ENCODE measurements at regions not wholly inside any gene's neighbourhood (a gene's known extent, or its start where the extent isn't known, plus 50 kb on each side); places are given as distances from the start of the nearest gene placed in this dataset.

DNA sequence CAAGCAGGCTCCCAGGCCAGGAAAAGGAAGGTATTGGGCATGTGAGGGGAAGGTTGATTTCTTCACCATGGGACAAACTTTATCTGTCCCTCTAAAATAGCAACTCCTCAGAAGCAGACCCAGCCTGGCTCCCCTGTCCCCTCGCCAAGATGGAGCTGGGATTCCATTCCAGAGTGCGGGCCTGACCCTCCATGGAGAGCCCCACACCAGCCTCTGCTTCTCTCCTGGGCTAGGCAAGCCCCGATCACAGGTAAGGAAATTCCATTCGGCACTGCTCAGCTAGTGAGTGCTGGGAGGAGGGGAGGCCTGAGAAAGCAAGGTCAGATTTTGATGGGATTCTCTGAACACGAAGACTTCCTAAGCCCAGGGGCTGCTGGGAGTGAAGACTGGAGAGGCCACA, 98.4 kb downstream of the EFNB1 start:
- no peak for DNase-seq (ENCODE audit: low spot score)

DNA sequence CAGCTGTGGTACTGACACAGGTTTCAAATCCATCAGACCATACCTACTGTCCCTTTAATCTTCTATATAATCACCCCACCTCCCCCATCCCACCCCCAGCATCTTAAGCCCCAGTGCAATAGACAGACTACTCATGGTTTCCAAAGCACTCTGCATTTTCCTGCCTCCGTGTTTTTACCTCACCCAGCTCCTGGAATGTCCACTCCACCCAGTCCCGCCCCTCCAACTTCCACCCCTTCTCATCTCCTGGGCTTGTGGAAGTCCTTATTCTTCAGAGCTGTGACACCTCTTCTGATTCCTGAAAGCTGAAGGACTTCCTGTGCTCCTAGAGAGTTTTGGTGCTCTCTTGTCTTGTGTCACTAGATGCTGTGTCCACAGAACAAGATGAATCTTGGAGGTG, 94.3 kb downstream of the EFNB1 start:
- DNase-seq (ENCODE audit: low spot score) = no peak

DNA sequence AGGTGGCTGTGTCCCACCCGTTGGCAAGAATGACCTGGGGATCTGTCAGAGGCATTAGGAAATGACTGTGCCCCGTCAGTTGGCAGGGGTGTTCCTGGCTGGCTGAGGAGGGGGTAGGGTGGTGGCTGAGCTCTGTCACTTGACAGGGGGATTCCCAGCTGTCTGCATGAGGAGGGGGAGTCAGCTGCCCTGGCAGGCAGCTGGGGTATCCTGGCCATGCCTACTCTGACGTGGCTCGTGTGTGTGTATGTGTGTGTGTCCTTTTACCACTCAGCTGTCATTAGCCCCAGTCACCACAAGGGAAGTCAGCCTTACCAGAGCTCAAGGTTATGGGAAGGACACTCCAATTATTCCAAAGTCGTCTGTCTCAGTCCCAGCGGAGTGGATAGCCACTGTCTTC, 93.2 kb downstream of the EFNB1 start:
- no peak for DNase-seq (ENCODE audit: low spot score)

DNA sequence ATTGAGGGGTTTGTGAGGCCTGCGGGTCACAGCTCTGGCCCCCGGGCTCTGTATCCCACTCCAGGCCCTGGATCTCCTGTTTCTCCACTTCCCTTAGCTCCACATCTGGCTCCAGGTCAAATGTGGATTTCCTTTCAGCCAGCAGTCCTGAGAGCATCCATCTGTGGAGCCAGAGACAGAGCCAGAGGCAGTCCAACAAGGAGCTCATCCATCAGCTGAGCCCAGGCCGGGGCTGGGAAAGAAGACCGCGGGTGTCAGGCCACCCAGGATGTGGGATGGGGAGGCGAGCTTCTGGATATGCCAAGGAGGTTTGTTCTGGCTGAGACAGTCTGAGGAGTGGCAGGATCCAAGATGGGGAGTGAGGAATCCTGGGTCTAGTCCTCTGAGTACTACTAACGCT, 91.7 kb downstream of the EFNB1 start:
- DNase-seq (ENCODE audit: low spot score) = no peak

DNA sequence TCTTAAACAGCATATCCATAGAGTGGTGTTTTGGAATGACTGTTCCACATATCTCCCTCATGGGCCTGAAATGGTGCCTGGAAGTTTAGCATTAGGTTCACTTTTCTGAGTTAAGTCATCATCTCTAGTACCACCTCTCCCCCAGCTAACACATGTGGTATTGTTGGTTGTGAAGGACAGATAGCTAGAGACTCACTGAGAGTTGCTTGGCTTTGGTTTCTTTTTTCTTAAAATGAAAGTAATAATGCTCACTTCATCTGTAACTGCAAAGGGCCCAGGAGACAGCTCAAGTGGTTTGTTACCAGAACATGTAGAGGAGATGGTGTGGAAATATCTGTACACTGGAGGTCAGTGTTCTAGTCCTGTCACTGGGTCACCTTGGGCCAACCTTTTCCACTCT, 90.9 kb downstream of the EFNB1 start:
- DNase-seq (ENCODE audit: low spot score) = no peak

DNA sequence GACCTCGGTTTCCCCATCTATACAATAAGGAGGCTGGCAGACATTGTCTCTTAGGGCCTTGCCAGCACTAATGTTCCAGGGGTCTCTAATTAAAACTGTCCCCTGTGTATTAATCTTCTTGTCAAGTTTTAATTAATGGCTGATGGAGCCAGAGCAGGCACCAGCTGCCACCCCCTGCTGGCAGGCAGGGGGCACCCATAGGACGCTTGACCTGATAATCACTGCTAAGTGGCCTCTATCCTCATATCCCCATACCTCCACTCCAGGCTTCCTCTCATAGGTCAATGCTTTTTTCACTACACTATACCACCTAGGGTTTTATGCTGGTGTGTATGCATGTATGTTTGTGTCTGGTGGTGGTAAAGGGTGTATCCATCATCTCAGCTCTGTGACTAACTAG, 89.4 kb downstream of the EFNB1 start:
- DNase-seq (ENCODE audit: low spot score) = no peak

DNA sequence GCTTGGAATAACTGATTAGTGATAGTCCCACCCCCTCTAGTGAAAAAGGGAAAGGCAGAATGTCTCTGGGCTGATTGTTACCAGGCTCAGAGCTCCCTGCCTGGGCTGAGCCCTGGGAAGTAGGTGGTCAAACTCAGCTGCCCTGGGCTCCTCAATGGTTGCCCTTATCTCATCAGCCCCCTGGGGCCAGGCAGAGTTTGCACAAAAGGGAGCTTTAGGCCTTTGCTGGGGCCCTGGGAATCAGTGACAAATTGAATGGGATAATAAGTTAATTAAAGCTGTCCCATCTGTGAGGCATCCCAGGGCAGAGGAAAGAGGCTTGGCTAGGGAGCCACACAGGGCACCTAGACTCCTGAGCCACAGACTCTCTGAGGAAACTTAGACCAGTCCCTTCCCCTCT, 89.0 kb downstream of the EFNB1 start:
- DNase-seq (ENCODE audit: low spot score) = no peak

DNA sequence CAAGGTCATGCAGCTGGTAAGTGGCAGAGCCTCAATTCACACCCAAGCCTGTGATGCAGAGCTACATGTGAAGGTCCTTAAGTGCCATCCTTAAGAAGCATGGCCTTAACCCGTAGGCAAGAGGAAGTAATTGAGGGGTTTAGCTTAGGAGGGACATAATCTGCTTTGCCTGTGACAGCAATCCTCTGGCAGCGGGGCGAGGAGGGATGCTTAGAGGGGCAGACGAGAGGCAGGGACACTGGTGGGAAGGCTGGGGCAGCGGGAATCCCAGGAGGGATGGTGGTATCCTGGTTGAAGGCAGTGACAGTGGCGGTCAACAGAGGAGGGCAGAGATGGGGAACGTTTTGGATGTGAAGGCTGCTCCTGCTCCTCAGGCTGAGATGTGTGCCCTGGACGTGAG, 88.1 kb downstream of the EFNB1 start:
- DNase-seq (ENCODE audit: low spot score) = no peak

DNA sequence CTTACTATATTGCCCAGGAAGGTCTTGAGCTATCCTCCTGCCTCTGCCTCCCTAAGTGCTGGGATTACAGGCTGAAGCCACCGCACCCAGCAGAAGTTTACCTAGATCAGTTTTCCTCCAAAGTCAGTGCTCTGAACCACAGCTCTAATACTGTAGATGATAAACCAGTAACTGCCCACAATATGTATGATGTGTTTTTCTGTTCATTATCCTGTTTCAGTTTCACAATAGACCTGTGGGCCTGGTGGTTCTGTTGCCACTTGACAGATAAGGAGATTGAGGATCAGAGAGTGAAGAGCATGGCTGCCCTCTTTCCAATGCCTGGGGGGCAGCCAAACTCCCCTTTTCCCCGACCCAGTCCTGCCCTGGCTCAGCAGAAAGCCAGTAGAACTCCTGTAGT, 87.0 kb downstream of the EFNB1 start:
- no peak for DNase-seq (ENCODE audit: low spot score)

DNA sequence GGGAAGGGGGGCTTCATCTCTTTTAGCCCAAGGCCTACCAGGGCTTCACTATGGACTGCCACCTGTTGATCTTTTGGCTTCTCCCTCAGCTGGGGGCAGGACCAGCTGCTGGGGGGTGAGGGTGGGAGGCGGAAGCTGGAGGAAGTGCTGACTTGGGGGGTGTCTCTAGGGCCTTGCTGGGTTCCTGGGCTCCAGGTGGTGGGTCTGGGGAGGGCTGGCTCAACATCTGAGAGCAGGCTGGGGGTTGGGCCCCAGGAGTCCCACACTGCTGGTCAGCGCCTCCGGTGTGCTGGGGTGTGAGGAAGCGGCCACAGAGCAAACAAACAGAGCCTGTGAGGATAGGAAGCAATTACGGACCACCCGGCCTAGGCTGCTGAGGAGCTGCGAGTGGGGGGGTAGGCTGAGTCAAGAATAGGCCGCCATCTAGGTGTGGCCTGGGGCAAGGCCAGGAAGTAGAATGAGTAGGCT, 85.7 kb downstream of the EFNB1 start:
- DNase-seq (ENCODE audit: low spot score) = no peak

DNA sequence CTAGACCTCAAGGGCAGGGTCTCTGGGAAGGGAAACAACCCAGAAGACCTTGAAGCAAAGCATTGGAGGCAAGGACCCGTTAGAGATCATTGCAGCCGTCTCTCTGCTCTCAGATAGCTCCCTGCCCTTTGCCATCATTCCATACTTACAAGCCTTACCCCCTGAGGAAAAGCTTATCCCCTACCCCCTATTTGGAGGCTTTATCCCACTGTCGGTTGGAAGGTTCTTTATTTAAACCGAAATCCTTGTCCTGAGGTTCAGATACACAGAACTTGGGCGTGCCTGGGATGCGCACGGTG, 84.4 kb downstream of the EFNB1 start:
- DNase-seq (ENCODE audit: low spot score) = no peak

DNA sequence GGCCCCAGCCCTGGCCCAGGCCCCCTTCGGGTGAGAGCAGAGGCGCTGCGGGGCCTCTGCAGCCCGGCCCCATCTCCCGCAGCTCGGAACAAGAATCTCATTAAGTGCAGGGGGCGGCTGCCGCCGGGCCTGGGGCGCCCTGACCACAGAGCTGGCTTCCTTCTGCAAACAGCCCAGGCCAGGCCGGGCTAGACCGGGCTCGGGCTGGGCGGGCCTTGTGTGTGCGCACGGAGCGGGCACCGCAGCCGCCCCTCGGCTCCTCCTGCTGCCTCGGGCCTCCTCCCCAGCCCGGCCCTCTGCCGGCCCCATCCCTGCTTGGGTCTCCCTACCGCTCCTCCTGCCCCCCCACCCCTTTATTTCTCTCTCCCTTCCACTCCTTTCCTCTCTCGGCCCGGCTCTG, 83.3 kb downstream of the EFNB1 start:
- DNase-seq (ENCODE audit: low spot score) = no peak

DNA sequence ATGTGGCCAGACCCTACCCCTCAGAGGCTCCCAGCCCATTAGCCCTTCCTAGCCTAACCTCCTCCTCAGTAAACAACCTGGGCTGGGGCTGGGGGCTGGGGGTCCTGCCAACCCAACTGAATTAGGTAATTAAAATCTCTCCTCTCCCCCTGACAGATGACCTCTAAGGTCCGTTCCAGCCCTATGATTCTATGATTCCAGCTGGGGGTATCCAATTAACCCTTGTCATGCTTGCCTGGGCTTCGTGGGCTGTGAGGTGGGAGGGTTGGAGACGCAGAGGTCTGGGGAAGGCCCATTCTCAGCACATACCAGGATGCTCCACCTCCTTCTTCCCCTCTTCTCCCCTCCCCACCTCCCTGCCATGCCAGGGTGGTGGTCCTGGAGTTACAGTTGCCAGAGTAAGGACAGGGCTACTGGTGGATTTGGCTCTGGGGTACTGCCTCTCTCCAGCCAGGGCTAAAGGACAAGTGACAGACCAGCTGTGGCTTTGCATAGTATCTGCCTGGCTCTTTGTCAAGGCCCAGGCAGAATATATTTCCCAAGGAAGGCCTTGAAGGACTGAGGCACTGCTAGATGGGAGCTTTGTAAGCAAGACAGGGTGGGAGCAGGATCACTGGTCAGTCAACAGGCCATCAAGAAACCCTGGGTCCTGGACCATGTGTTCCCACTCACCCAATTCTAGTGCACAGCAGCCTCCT, 82.1 kb downstream of the EFNB1 start:
- no peak for DNase-seq (ENCODE audit: low spot score)

DNA sequence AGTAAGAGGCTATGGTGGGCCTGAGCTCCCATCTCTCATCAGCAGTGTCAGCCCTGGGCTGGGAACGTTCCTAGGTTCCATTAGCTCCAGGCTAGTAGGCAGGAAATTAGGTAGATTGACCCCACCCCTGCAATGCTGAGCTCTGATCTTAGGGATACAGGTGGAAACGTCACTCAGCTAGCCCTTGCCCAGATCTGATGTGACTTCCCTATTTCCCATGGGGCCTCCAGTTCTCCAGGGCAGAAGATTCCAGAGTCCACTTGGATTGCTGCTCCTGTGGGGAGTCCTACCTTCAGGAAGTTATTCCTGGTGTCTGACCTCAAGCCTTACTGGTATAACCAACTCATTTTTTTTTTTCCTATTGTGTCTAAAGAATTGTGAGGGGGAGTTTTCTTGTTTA, 81.1 kb downstream of the EFNB1 start:
- no peak for DNase-seq (ENCODE audit: low spot score)

DNA sequence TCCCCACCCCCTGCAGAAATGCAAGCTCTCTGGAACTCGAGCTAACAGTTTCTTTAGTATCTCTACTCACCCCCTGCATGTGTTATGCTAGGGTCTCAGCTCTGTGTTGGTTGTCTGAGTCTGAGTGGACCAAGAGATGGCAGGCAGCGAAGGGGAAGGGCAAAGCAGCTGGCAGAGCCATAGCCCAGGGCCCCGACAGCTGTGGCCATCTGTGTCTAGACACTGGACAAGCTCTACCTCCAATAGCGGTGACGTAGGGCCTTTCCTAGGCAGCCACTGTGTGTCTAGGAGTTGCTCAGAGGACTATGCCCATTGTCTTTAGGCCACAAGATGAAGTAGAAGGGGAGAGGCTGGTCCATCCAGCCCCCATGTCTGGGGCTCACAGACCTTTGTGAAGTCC, 79.2 kb downstream of the EFNB1 start:
- no peak for DNase-seq (ENCODE audit: low spot score)

DNA sequence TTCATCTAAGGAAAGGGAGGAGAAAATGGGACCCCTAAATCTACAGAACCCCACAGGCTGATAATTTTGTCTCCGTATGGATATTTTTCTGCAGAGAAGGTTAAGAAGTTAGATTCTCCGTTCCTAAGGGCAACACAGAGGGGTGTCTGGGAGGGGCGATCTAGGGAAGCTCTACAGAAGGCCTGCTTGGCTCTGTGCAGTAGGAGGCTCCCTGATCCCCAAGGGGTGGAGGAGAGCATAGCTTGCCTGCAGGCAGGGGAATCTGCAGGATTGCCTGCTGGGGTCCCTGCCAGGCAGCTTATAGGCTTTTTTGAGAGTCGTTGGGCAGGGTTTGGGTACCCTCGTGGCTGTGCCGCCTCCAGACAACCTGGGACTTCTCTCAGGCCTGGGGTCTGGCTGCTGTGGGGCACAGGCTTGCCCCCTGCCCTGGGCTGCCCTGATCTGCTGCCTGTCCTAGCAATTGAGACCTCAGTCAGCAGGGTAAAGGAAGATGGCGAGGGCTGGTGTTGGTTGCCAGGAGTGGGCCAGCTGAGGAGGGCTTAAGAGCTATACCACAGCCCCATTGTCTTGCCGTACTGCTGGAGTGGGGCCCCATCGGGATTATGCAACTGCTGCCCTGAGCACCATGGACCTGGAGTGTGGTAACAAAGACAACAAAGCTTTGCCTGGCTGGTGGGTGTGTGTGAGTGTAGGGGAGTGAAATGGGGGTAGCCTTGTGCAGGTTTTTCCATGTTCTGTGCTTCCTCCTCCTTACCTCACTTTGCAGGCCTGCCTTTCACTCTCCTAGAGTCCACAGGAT, 74.1 kb downstream of the EFNB1 start:
- DNase-seq (ENCODE audit: low spot score) = no peak

DNA sequence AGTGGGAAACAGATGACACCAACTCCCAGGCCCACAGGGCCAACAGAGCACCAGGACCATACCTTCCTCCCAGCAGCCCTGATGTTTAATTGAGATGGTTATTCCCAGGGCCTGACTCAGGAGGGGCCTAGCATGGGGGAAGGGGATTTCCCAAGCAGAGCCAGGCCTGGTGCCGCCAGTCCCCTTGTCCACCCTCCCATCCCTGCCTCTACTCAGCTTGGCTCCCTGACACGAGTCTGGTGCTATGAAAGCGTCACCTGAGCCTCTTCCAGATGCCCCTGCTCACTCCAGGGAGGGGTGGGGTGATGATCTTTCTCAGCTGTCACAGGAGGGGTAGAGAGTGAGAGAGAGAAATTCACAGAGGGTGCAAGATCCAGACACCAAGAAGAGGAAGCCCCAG, 72.7 kb downstream of the EFNB1 start:
- no peak for DNase-seq (ENCODE audit: low spot score)

DNA sequence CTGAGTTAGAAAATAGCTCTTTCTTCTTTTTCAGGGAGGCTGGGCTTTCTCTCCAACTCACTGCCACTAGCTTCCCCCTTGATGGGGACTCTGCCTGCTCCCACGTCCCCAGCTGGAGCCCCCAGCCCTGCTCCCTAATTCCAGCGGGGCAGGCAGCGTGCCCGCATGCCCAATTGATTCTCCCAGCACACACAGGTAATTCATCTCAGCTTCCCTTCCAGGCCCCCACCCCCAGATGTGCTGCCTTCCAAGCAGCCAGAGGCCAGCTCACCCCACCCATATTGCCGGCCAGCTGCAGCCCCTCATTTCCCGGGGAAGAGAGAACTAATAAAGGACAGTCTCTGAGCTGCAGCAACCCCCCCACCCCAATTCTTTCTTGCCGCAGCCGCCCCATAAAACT, 69.8 kb downstream of the EFNB1 start:
- no peak for DNase-seq (ENCODE audit: low spot score)

DNA sequence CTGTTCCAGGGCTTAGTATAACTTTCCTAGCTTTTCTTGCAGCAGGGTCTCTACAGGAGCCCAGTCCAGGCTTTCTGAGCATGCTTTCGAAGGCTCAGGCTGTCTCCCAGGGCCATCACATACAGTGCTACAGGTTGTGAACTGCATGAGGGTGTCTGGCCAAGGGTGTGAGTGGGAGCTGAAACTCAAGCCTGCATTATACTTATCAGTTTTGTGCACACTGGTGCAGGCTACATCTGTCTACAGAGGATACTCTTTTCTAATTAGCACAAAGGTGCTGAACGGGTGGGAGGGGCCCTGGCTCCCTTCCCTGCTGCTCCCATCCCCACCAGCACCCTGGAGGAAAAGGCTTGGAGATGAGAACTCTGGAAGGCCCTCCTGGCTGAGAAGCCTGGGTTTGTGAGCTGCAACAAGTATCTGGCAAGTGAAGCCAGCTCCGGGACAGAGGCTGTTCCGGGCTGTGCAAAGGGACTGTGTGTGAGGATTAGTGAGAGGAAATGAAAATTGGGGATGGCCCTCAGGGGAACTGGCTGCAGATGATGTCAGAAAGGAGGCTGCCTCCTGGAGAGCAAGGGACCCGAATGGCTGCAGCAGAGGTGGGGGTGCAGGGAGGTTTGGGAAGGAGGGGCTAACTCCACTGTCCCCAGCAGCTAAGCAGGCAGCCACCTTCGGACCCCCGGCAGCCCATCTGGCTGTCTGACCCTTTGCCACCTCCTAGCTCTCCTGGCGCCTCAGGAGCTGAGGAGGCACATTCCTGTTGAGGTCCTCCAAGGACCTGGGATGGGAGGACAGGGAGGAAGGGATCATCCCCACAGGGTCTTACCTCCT, 68.5 kb downstream of the EFNB1 start:
- DNase-seq (ENCODE audit: low spot score) = no peak

DNA sequence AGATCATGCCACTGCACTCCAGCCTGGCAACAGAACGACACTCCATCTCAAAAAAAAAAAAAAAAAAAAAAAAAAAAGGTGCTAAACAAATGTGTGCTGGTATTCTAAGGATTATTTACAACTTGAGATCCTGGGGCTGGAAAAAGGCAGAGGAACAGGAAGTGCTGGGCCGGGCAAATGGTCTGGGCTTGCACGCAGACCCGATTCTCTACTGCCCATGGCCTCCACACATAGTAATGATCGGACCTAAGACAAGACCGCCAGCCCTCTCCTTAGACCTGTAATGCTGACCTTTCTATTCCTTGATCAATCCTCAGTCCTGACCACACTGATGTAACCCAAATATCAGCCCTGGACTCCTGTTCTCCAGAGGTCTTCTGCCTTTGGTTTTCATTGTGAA, 67.8 kb downstream of the EFNB1 start:
- no peak for DNase-seq (ENCODE audit: low spot score)

DNA sequence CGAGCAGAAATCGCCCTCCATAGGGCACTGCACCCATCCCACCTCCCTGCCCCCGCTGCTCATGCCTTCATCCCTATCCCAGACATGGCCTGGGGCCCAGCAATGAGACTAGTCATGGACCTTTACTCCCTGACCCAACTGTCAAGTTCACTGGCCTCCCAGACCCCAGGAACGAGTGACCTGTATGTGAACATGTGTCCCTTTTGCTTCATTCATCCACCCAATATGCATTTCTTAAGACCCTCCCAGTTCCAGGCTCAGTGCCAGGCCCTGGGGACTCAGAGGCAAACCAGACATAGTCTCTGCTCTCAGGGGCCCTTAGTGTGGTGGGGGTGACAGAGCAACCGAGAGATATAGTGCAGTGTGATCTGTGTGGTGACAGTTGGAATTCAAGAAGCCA, 67.0 kb downstream of the EFNB1 start:
- DNase-seq (ENCODE audit: low spot score) = no peak

DNA sequence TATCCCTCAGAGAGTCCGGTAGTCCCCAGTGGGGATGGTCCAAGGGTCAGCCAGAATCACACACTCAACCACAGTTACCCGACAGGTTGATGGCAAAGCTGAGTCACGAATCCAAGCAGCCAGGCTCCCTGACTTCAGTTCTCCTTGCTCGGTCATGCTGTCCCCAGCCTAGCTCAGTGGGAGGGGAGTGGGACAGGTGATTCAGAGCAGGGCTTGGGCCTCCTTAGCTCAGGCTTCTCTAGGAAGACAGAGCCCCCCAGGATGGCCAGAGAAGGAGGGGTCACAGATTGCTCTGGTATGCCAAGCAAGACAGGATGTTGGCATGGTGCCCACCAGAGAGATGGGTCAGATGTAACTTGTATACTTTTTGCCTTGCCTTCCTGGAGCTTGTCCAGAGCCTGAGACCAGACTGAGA, 66.5 kb downstream of the EFNB1 start:
- peak; percentile 40 for DNase-seq (ENCODE audit: low spot score)
